ENCODE measurements at regions not wholly inside any gene's neighbourhood (a gene's known extent, or its start where the extent isn't known, plus 50 kb on each side); places are given as distances from the start of the nearest gene placed in this dataset.

DNA sequence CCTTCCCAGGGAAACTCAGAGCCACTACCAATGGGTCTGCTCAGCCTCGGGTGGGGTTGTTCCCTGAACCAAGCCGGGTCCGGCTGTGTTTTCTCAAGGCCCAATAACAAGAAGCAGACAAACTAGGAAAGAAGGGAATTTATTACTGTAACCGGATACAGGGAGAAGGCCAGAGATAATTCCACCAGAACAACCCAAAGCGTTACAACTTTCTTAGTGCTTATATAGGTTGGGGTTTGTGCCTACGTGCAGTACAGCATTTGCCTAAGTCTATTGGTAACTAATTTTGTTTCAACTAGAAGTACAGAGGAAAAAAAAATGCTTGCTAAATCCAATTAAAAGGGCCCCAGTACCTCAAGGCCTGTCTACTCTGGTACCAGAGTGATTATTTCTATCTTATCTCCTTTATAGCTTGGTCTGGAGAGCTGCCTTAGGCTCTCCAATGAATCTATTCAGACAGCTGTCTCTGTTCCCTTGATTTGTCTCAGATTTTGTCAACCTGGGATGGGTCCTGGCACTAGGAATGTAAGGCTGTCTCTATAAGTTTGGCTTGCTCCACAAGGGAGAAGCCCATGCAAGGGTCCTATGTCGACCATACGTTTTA is 57.3 kb upstream of the CCDC190 start:
- no peak for DNase-seq

DNA sequence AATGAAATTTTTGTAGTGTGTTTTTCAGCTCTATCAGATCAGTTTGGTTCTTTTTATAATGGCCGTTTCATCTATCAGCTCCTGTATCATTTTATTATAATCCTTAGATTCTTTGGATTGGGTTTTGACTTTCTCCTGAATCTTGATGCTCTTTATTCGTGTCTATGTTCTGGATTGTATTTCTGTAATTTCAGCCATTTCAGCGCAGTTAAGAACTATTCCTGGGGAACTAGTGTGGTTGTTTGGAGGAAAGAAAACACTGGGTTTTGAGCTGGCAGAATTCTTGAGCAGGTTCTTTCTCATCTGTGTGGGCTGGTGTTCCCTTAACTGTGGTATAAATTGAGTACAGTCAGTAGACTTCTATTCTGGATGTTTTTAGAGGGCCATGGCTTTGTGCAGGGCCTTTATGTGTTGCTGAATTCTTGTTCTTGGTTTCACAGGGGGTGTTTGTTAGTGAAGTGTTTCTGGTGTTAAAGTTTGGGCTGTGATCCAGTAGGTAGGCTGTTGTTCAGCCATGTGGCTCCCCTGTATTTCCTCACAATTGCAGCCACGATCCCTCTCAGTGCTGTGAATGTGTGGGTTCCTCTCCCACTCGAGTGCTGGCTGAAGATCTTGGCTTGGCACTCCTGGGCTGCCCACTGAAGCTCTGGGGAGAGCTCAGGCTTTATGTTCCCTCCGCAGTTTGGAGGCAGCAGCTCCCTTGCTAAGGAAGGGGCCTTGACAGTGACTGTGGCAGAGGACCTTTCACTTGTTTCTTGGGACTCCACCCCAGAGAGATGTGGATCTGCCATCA is 56.0 kb upstream of the CCDC190 start:
- DNase-seq = no peak

DNA sequence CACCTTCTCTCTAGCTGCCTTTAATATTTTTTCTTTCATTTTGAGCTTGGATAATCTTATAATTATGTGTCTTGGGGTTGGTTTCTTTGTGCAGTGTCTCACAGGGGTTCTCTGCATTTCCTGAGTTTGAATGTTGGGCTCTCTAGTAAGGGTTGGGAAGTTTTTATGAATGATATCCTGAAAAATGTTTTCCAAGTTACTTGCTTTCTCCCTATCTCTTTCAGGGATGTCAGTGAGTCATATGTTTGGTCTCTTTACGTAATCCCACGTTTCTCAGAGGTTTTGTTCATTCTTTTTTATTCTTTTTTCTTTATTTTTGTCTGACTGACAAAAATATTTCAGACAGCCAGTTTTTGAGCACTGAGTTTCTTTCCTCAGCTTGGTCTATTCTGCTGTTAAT is 55.4 kb upstream of the CCDC190 start:
- DNase-seq = no peak

DNA sequence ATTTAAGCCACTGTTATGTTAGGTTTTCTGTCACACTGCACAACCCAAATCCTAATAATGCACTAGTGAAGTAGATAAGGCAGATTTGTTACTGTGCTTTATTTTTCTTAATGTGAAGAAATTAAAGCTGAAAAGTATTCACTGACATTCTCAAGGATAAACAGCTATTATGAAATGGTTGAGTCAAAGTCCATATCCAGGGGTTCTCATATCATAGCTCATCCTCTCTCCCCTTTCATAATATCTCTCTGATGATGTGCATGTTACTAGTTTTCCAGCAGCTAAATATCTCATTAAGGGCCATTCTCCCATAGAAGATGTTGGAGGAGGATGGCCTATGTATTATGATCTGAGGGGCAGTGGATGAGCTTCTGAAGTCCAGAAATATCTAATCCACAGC is 53.6 kb upstream of the CCDC190 start:
- no peak for DNase-seq

DNA sequence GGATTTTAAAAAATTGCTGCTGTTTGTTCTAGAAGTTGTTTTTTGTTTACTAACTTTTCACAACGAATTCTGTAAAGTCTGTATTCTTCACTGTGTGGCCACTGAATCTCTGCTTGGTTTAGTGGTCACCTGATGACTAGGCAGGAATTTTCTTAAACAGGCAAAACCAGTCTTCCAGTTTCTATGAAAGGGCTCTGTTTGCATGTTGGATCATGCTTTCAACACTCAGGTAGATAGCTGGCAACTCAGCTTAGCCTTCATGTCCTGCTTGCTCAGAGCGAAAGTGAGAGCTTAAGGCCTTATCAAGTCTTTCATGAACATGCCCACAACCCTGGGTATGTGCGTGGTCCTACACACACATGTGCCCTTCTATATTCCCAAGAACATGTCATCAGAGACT is 52.4 kb upstream of the CCDC190 start:
- DNase-seq = no peak

DNA sequence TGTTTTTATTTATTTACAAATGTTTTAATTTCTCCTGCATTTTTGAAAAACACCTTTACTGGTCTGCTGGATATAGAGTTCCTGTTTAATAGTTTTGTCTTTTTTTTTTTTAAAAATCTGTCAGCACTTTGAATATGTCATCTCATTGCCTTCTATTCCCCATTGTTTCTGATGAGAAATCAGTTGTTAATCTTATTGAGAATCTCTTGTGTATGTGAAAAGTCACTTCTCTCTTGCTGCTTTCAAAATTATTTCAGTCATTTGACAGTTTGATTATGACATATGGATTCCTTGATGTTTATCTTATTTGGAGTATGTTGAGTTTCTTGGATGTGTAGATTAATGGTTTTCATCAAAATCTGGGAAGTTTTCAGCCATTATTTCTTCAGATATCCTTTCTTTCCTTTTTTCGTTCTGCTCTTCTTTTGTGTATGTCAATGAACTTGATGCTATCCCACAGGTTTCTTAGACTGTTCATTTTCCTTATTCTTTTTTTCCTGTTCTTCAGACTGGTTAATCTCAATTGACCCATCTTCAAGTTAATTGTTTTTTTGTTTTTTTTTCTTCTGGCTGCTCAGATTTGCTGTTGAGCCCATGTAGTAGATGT is 51.2 kb upstream of the CCDC190 start:
- DNase-seq = no peak

Measured in activated CD4-positive, alpha-beta T cell treated with anti-CD3 and anti-CD28 coated beads, Interleukin-2, amount 50 U/mL, for 48 hours (primary cell).